Lower lobe of right lung (tissue), 2 donors: ENCODE measurements at regions not wholly inside any gene's neighbourhood (a gene's known extent, or its start where the extent isn't known, plus 50 kb on each side); places are given as distances from the start of the nearest gene placed in this dataset.

Source experiments
- ATAC-seq, 2 donors: fragments of 200-7000 bp; cut with Tn5 transposase; one replicate each; pipeline ENCODE4 v1.9.1; 2020 to 2022; ENCODE audit warnings: mild to moderate bottlenecking in 2 of 2, moderate library complexity in 2 of 2
- DNase-seq: peaks from one replicate; pipeline ENCODE4 v3.0.0-alpha.2; 2020
- H3K27ac ChIP-seq: fragments of 200-600 bp; one replicate; pipeline ENCODE4 v1.8.0; 2022
- H3K27me3 ChIP-seq: fragments of 200-600 bp; one replicate; pipeline ENCODE4 v1.8.0; 2022; ENCODE audit warnings: low read depth
- H3K36me3 ChIP-seq: fragments of 200-600 bp; one replicate; pipeline ENCODE4 v1.8.0; 2022; ENCODE audit warnings: mild to moderate bottlenecking
- H3K4me1 ChIP-seq: fragments of 200-600 bp; one replicate; pipeline ENCODE4 v1.8.0; 2022
- H3K4me3 ChIP-seq: fragments of 200-600 bp; one replicate; pipeline ENCODE4 v1.8.0; 2022; ENCODE audit warnings: mild to moderate bottlenecking
- H3K9me3 ChIP-seq: fragments of 200-600 bp; one replicate; pipeline ENCODE4 v1.8.0; 2022
- CTCF ChIP-seq: fragments of 200-600 bp; IDR thresholded peaks from one replicate; pipeline ENCODE4 v1.8.0; 2022; ENCODE audit warnings: antibody characterized with exemption, mild to moderate bottlenecking
- intact Hi-C: fragments of 100-400 bp; cut with DNase I; formaldehyde crosslinking; loops from one replicate; pipeline ENCODE4 v1.11.0; 2022
- donor health status: DM: no; HTN: yes; CAD: no; lungs with severe emphysema.

GRCh38 chr12:93116632-93117031 is 187.5 kb upstream of the EEA1 start:
- H3K36me3 ChIP-seq: no peaks in the 10 kb centered on the region
- TF ChIP-seq CTCF: no peak
- peak; percentile 57 for DNase-seq
- H3K9me3 ChIP-seq: no peaks in the 10 kb centered on the region
- no peak overlapping the region for H3K4me3 ChIP-seq
- H3K27ac ChIP-seq: no peak overlapping the region
- intact Hi-C loops: no loop called here
- peak; percentile 90 to 93 for ATAC-seq
- H3K27me3 ChIP-seq: no peaks in the 10 kb centered on the region
- no peaks in the 10 kb centered on the region for H3K4me1 ChIP-seq

DNA sequence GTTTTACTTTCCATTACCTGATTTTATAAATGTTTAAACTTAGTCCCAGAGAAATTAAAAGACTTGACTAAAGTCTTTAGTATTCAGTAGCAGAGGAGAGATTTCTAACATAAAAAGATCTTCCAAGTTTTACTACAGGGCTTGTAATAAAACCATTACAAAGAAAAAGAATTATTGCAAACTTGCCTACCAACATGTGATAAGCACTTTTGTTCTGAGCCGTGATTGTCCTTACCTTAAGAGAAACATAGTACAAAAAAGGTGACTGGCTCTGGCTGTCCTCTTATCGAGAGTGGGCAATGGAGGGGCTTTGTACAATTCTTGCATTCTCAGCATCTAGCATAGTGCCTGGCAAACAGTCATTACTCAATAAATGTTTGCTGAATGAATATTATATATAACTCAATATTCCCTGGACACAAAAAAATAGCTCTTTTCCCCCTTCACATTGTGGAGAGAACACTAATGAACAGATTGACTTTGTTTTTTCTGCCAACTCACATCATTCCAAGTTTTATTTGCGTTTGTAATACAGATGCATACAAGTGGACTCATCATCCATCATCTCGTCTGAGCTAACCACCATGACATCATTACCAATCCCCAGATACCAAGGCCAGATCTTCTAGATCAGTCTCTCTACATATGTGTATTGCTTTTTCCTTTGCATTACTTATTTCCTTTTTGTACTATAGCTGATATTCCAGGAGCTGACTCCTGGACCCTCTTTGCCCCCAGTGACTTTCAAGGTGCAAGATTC is 192.8 kb upstream of the EEA1 start:
- H3K27ac ChIP-seq: no peak overlapping the region
- H3K9me3 ChIP-seq: no peaks in the 10 kb centered on the region
- no peak for TF ChIP-seq CTCF
- no peaks in the 10 kb centered on the region for H3K27me3 ChIP-seq
- peaks cover 15% of the 10 kb centered on the region for H3K4me1 ChIP-seq
- DNase-seq: no peak
- H3K4me3 ChIP-seq: no peak overlapping the region
- no peaks in the 10 kb centered on the region for H3K36me3 ChIP-seq
- intact Hi-C loops: no loop called here
- ATAC-seq: no peak

DNA sequence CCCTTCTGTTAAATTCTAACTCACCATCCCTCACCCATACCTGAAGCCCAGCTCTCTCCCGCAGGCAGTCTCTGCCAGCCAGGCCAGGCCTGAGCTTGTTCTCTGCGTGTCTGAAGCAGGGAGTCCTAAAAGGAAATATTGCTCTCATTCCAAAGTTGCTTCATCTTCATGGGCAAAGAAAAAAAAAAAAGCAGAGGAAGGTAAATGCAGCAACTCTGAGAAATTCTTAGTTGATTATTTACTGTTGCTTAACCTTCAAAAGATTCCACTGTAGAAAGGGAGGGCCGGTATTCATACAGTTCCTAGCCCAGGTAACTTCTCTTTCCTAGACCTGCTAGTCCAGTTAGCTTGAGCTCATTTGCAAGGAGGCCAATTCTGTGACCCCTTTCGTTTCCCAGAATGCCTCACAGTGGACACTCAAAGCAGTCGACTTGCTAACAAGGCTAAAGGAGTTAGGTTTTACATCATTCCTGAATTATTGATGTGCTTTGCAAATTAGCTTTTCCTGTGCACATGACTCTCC is 193.5 kb upstream of the EEA1 start:
- H3K27ac ChIP-seq: no peak overlapping the region
- TF ChIP-seq CTCF: no peak
- intact Hi-C loops: no loop called here
- DNase-seq (peak; percentile 60), ATAC-seq (peak; percentile 77 to 87)
- no peaks in the 10 kb centered on the region for H3K27me3 ChIP-seq
- no peak overlapping the region for H3K4me3 ChIP-seq
- H3K4me1 ChIP-seq: peaks cover 15% of the 10 kb centered on the region
- no peaks in the 10 kb centered on the region for H3K9me3 ChIP-seq
- no peaks in the 10 kb centered on the region for H3K36me3 ChIP-seq

GRCh38 chr12:93125126-93125525 is 196.0 kb upstream of the EEA1 start:
- Histone ChIP-seq H3K27me3 (no peaks in the 10 kb centered on the region), H3K4me1 (peaks cover 27% of the 10 kb centered on the region), H3K9me3 (no peaks in the 10 kb centered on the region), H3K27ac (no peak overlapping the region), H3K4me3 (no peak overlapping the region), H3K36me3 (no peaks in the 10 kb centered on the region)
- DNase-seq (no peak), ATAC-seq (no peak)
- intact Hi-C loops: no loop called here
- TF ChIP-seq CTCF: no peak

DNA sequence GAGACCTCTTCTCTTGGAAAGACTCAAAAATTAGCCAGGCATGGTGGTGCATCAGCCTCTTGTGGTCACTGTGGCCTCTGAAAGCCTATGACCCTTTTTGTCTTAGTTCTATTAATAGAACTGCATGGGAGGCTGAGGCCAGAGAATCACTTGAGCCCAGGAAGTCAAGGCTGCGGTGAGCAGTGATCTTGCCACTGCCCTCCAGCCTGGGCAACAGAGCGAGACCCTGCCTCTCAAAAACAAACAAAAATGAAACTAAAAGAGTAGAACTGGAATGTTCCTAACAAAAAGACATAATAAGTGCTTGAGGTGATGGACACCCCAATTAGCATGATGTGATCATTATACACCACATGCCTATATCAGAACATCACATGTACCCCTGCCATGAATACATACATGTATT is 197.0 kb upstream of the EEA1 start:
- DNase-seq (no peak), ATAC-seq (no peak)
- Histone ChIP-seq H3K4me3 (no peak overlapping the region), H3K36me3 (no peaks in the 10 kb centered on the region), H3K27ac (no peak overlapping the region), H3K4me1 (peaks cover 32% of the 10 kb centered on the region), H3K27me3 (no peaks in the 10 kb centered on the region), H3K9me3 (no peaks in the 10 kb centered on the region)
- no peak for TF ChIP-seq CTCF
- intact Hi-C loops: no loop called here
